ENCODE measurements at regions not wholly inside any gene's neighbourhood (a gene's known extent, or its start where the extent isn't known, plus 50 kb on each side); places are given as distances from the start of the nearest gene placed in this dataset.

- Mint-ChIP-seq H3K9me3 (ENCODE audit: low read depth) (no peaks in the 10 kb centered on the region), H3K27ac (no peak overlapping the region)
- no peak for TF ChIP-seq CTCF (IDR thresholded peaks at IDR 0.05; ENCODE audit: unreplicated experiment)
These were observed 383.7 kb downstream of the SOCS6 start for GRCh38 chr18:70672581-70672980.

GRCh38 chr18:70671889-70672565 is 383.2 kb downstream of the SOCS6 start:
- Mint-ChIP-seq H3K27me3 (no peaks in the 10 kb centered on the region), H3K36me3 (ENCODE audit: insufficient read depth) (no peaks in the 10 kb centered on the region), H3K4me3 (ENCODE audit: low read depth) (no peak overlapping the region), H3K9me3 (ENCODE audit: low read depth) (no peaks in the 10 kb centered on the region), H3K4me1 (ENCODE audit: low read depth) (no peaks in the 10 kb centered on the region), H3K27ac (no peak overlapping the region)
- TF ChIP-seq CTCF (IDR thresholded peaks at IDR 0.05; ENCODE audit: unreplicated experiment), result no peak
- no peak for DNase-seq (ENCODE audit: low spot score, unreplicated experiment)

More at GRCh38 chr18:70672581-70672980, 383.7 kb downstream of the SOCS6 start:
- Mint-ChIP-seq H3K27me3 (no peaks in the 10 kb centered on the region), H3K4me1 (ENCODE audit: low read depth) (no peaks in the 10 kb centered on the region), H3K36me3 (ENCODE audit: insufficient read depth) (no peaks in the 10 kb centered on the region), H3K4me3 (ENCODE audit: low read depth) (no peak overlapping the region)
- DNase-seq (ENCODE audit: low spot score, unreplicated experiment), result no peak

- no peak for DNase-seq (ENCODE audit: low spot score, unreplicated experiment)
- no peaks in the 10 kb centered on the region for H3K27me3 Mint-ChIP-seq
- H3K36me3 Mint-ChIP-seq (ENCODE audit: insufficient read depth), result no peaks in the 10 kb centered on the region
- no peaks in the 10 kb centered on the region for H3K4me1 Mint-ChIP-seq (ENCODE audit: low read depth)
- H3K4me3 Mint-ChIP-seq (ENCODE audit: low read depth), result no peak overlapping the region
- H3K27ac Mint-ChIP-seq, result no peak overlapping the region
- TF ChIP-seq CTCF (IDR thresholded peaks at IDR 0.05; ENCODE audit: unreplicated experiment), result no peak
- H3K9me3 Mint-ChIP-seq (ENCODE audit: low read depth), result peaks cover 5% of the 10 kb centered on the region
These were observed 378.1 kb downstream of the SOCS6 start for GRCh38 chr18:70666936-70667335.

- H3K27ac Mint-ChIP-seq, result no peak overlapping the region
- H3K36me3 Mint-ChIP-seq (ENCODE audit: insufficient read depth), result no peaks in the 10 kb centered on the region
- TF ChIP-seq CTCF (IDR thresholded peaks at IDR 0.05; ENCODE audit: unreplicated experiment), result no peak
- no peak overlapping the region for H3K4me3 Mint-ChIP-seq (ENCODE audit: low read depth)
- H3K4me1 Mint-ChIP-seq (ENCODE audit: low read depth), result peaks cover 15% of the 10 kb centered on the region
- DNase-seq (ENCODE audit: low spot score, unreplicated experiment), result no peak
- no peaks in the 10 kb centered on the region for H3K27me3 Mint-ChIP-seq
- peaks cover 5% of the 10 kb centered on the region for H3K9me3 Mint-ChIP-seq (ENCODE audit: low read depth)
These were observed 374.3 kb downstream of the SOCS6 start for GRCh38 chr18:70663141-70663540.

GRCh38 chr18:70662588-70662987 is 373.7 kb downstream of the SOCS6 start:
- H3K36me3 Mint-ChIP-seq (ENCODE audit: insufficient read depth), result no peaks in the 10 kb centered on the region
- no peak overlapping the region for H3K4me3 Mint-ChIP-seq (ENCODE audit: low read depth)
- TF ChIP-seq CTCF (IDR thresholded peaks at IDR 0.05; ENCODE audit: unreplicated experiment), result no peak
- no peaks in the 10 kb centered on the region for H3K27me3 Mint-ChIP-seq
- no peak for DNase-seq (ENCODE audit: low spot score, unreplicated experiment)
- peaks cover 15% of the 10 kb centered on the region for H3K4me1 Mint-ChIP-seq (ENCODE audit: low read depth)
- H3K27ac Mint-ChIP-seq, result no peak overlapping the region
- peaks cover 5% of the 10 kb centered on the region for H3K9me3 Mint-ChIP-seq (ENCODE audit: low read depth)
